ENCODE measurements at regions not wholly inside any gene's neighbourhood (a gene's known extent, or its start where the extent isn't known, plus 50 kb on each side); places are given as distances from the start of the nearest gene placed in this dataset.
"Not testable (repeated sequence)": the region's sequence is repeated elsewhere in the genome, so short reads cannot be mapped to it uniquely, and the experiment has no call there.

- no peak overlapping the region for H3K4me3 ChIP-seq (ENCODE audit: low read length)
- H3K27ac ChIP-seq (ENCODE audit: low read depth, low read length) = no peak overlapping the region
- no peaks in the 10 kb centered on the region for H3K27me3 Mint-ChIP-seq
- H3K27ac Mint-ChIP-seq = no peak overlapping the region
- CTCF ChIA-PET = no interaction called here
- no peaks in the 10 kb centered on the region for H3K36me3 ChIP-seq (ENCODE audit: control insufficient read depth in 2 of 3, insufficient read depth in 3 of 3, low read length in 3 of 3)
- H3K27me3 ChIP-seq (ENCODE audit: control insufficient read depth in 2 of 2, insufficient read depth in 2 of 2, low read length in 2 of 2) = no peaks in the 10 kb centered on the region
- H3K4me3 Mint-ChIP-seq = no peak overlapping the region
- DNase-seq (no peak), ATAC-seq (no peak)
- H3K9me3 Mint-ChIP-seq = peaks cover 0 to 1% (median 0%) of the 10 kb centered on the region in 11 donors
- H3K9me3 ChIP-seq (ENCODE audit: control insufficient read depth in 2 of 3, low read length in 3 of 3) = no peaks in the 10 kb centered on the region
- H3K36me3 Mint-ChIP-seq = peaks cover 0 to 9% (median 0%) of the 10 kb centered on the region in 5 donors
- peaks cover 0 to 28% (median 6%) of the 10 kb centered on the region in 7 donors for H3K4me1 Mint-ChIP-seq
- H3K4me1 ChIP-seq (ENCODE audit: control insufficient read depth in 2 of 2, insufficient read depth in 2 of 2, low read length in 2 of 2) = no peaks in the 10 kb centered on the region
- POLR2A ChIA-PET = no interaction called here
- intact Hi-C loops (cut with micrococcal nuclease) = no loop called here
These were observed 114.5 kb downstream of the C9orf152 start for GRCh38 chr9:110093417-110093816.

- peaks cover 0 to 32% (median 6%) of the 10 kb centered on the region in 7 donors for H3K4me1 Mint-ChIP-seq
- CTCF ChIA-PET = no interaction called here
- DNase-seq (no peak), ATAC-seq (no peak)
- no peaks in the 10 kb centered on the region for H3K4me1 ChIP-seq (ENCODE audit: control insufficient read depth in 2 of 2, insufficient read depth in 2 of 2, low read length in 2 of 2)
- intact Hi-C loops (cut with micrococcal nuclease) = no loop called here
- H3K27me3 ChIP-seq (ENCODE audit: control insufficient read depth in 2 of 2, insufficient read depth in 2 of 2, low read length in 2 of 2) = no peaks in the 10 kb centered on the region
- POLR2A ChIA-PET = no interaction called here
- no peak overlapping the region for H3K4me3 Mint-ChIP-seq
- no peak overlapping the region for H3K27ac Mint-ChIP-seq
- peaks cover 0 to 1% (median 0%) of the 10 kb centered on the region in 11 donors for H3K9me3 Mint-ChIP-seq
- H3K27ac ChIP-seq (ENCODE audit: low read depth, low read length) = no peak overlapping the region
- H3K27me3 Mint-ChIP-seq = no peaks in the 10 kb centered on the region
- H3K4me3 ChIP-seq (ENCODE audit: low read length) = no peak overlapping the region
- no peaks in the 10 kb centered on the region for H3K9me3 ChIP-seq (ENCODE audit: control insufficient read depth in 2 of 3, low read length in 3 of 3)
- H3K36me3 ChIP-seq (ENCODE audit: control insufficient read depth in 2 of 3, insufficient read depth in 3 of 3, low read length in 3 of 3) = no peaks in the 10 kb centered on the region
- H3K36me3 Mint-ChIP-seq = peaks cover 0 to 9% (median 0%) of the 10 kb centered on the region in 5 donors
These were observed 114.1 kb downstream of the C9orf152 start for GRCh38 chr9:110093871-110094270.

- peaks cover 0 to 1% (median 0%) of the 10 kb centered on the region in 11 donors for H3K9me3 Mint-ChIP-seq
- DNase-seq (no peak), ATAC-seq (no peak)
- no peaks in the 10 kb centered on the region for H3K36me3 ChIP-seq (ENCODE audit: control insufficient read depth in 2 of 3, insufficient read depth in 3 of 3, low read length in 3 of 3)
- peaks cover 0 to 30% (median 6%) of the 10 kb centered on the region in 7 donors for H3K4me1 Mint-ChIP-seq
- no peaks in the 10 kb centered on the region for H3K27me3 Mint-ChIP-seq
- no peak overlapping the region for H3K4me3 Mint-ChIP-seq
- H3K4me3 ChIP-seq (ENCODE audit: low read length) = no peak overlapping the region
- POLR2A ChIA-PET = no interaction called here
- H3K27ac ChIP-seq (ENCODE audit: low read depth, low read length) = no peak overlapping the region
- H3K27me3 ChIP-seq (ENCODE audit: control insufficient read depth in 2 of 2, insufficient read depth in 2 of 2, low read length in 2 of 2) = no peaks in the 10 kb centered on the region
- no peak overlapping the region for H3K27ac Mint-ChIP-seq
- intact Hi-C loops (cut with micrococcal nuclease) = no loop called here
- H3K36me3 Mint-ChIP-seq = peaks cover 0 to 5% (median 0%) of the 10 kb centered on the region in 5 donors
- H3K4me1 ChIP-seq (ENCODE audit: control insufficient read depth in 2 of 2, insufficient read depth in 2 of 2, low read length in 2 of 2) = no peaks in the 10 kb centered on the region
- CTCF ChIA-PET = no interaction called here
- H3K9me3 ChIP-seq (ENCODE audit: control insufficient read depth in 2 of 3, low read length in 3 of 3) = no peaks in the 10 kb centered on the region
These were observed 112.8 kb downstream of the C9orf152 start for GRCh38 chr9:110095161-110095595.

- H3K27ac Mint-ChIP-seq = no peak overlapping the region
These were observed 112.2 kb downstream of the C9orf152 start for GRCh38 chr9:110095776-110096175.

GRCh38 chr9:110096674-110097073 lies 111.3 kb downstream of the C9orf152 start:
- intact Hi-C loops (cut with micrococcal nuclease); H3K9me3 Mint-ChIP-seq; H3K4me1 ChIP-seq (ENCODE audit: control insufficient read depth in 2 of 2, insufficient read depth in 2 of 2, low read length in 2 of 2); CTCF ChIA-PET; H3K9me3 ChIP-seq (ENCODE audit: control insufficient read depth in 2 of 3, low read length in 3 of 3); POLR2A ChIA-PET; H3K4me3 ChIP-seq (ENCODE audit: low read length); H3K27ac ChIP-seq (ENCODE audit: low read depth, low read length); H3K36me3 Mint-ChIP-seq; DNase-seq; H3K36me3 ChIP-seq (ENCODE audit: control insufficient read depth in 2 of 3, insufficient read depth in 3 of 3, low read length in 3 of 3); H3K4me3 Mint-ChIP-seq; H3K27ac Mint-ChIP-seq; H3K27me3 ChIP-seq (ENCODE audit: control insufficient read depth in 2 of 2, insufficient read depth in 2 of 2, low read length in 2 of 2); H3K27me3 Mint-ChIP-seq; ATAC-seq: not testable (repeated sequence)
- H3K4me1 Mint-ChIP-seq = peaks cover 0 to 25% (median 0%) of the 10 kb centered on the region in 7 donors

More at GRCh38 chr9:110095776-110096175, 112.2 kb downstream of the C9orf152 start:
- no peaks in the 10 kb centered on the region for H3K4me1 ChIP-seq (ENCODE audit: control insufficient read depth in 2 of 2, insufficient read depth in 2 of 2, low read length in 2 of 2)
- H3K27me3 ChIP-seq (ENCODE audit: control insufficient read depth in 2 of 2, insufficient read depth in 2 of 2, low read length in 2 of 2) = no peaks in the 10 kb centered on the region
- Mint-ChIP-seq H3K36me3 (peaks cover 0 to 5% (median 0%) of the 10 kb centered on the region in 5 donors), H3K27me3 (no peaks in the 10 kb centered on the region), H3K9me3 (peaks cover 0 to 1% (median 0%) of the 10 kb centered on the region in 11 donors), H3K4me3 (no peak overlapping the region), H3K4me1 (peaks cover 0 to 30% (median 5%) of the 10 kb centered on the region in 7 donors)
- H3K36me3 ChIP-seq (ENCODE audit: control insufficient read depth in 2 of 3, insufficient read depth in 3 of 3, low read length in 3 of 3) = no peaks in the 10 kb centered on the region
- DNase-seq (no peak), ATAC-seq (no peak)
- H3K27ac ChIP-seq (ENCODE audit: low read depth, low read length) = no peak overlapping the region
- H3K4me3 ChIP-seq (ENCODE audit: low read length) = no peak overlapping the region
- H3K9me3 ChIP-seq (ENCODE audit: control insufficient read depth in 2 of 3, low read length in 3 of 3) = no peaks in the 10 kb centered on the region
- ChIA-PET POLR2A (no interaction called here), CTCF (interaction anchor here (0.5 kb wide), 1 partner anchor 153 kb away, joined by 3 read pairs; no protein-coding TSS in a partner anchor)
- intact Hi-C loops (cut with micrococcal nuclease) = no loop called here

- intact Hi-C loops (cut with micrococcal nuclease) = no loop called here
- Mint-ChIP-seq H3K4me1 (peaks cover 0 to 35% (median 0%) of the 10 kb centered on the region in 7 donors), H3K27ac (no peak overlapping the region), H3K9me3 (no peaks in the 10 kb centered on the region), H3K27me3 (no peaks in the 10 kb centered on the region), H3K4me3 (no peak overlapping the region), H3K36me3 (peaks cover 0 to 7% (median 0%) of the 10 kb centered on the region in 5 donors)
- no peaks in the 10 kb centered on the region for H3K4me1 ChIP-seq (ENCODE audit: control insufficient read depth in 2 of 2, insufficient read depth in 2 of 2, low read length in 2 of 2)
- H3K4me3 ChIP-seq (ENCODE audit: low read length) = no peak overlapping the region
- ChIA-PET POLR2A (no interaction called here), CTCF (no interaction called here)
- DNase-seq = no peak
- H3K9me3 ChIP-seq (ENCODE audit: control insufficient read depth in 2 of 3, low read length in 3 of 3) = no peaks in the 10 kb centered on the region
- no peak for ATAC-seq
- H3K27me3 ChIP-seq (ENCODE audit: control insufficient read depth in 2 of 2, insufficient read depth in 2 of 2, low read length in 2 of 2) = no peaks in the 10 kb centered on the region
- no peak overlapping the region for H3K27ac ChIP-seq (ENCODE audit: low read depth, low read length)
- H3K36me3 ChIP-seq (ENCODE audit: control insufficient read depth in 2 of 3, insufficient read depth in 3 of 3, low read length in 3 of 3) = no peaks in the 10 kb centered on the region
These were observed 108.5 kb downstream of the C9orf152 start for GRCh38 chr9:110099236-110100095.

Data from naive thymus-derived CD4-positive, alpha-beta T cell (primary cell).